ENCODE measurements at regions not wholly inside any gene's neighbourhood (a gene's known extent, or its start where the extent isn't known, plus 50 kb on each side); places are given as distances from the start of the nearest gene placed in this dataset.

DNA sequence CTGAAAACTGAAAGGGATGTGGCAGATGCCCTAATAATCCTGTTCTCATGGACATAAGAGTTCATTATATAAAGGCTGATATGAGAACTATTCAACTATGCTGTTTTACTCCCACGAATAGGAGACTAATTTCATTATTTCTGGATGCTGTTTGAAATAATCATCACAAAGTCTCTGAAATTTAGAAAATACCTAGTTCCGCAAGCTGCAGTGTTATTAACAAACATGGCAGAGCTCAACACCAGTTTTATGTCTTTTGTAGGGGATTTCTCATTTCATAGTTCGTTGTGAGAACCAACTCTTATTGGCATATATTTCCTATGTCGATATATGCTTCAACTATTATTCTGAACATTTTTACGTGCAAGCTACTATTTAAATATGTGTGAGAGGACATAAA lies 200.3 kb upstream of the SLC8A1 start:
- ATAC-seq (no peak), DNase-seq (no peak)
- intact Hi-C loops (cut with DNase I), result no loop called here
- Histone ChIP-seq H3K36me3 (no peaks in the 10 kb centered on the region), H3K9me3 (no peaks in the 10 kb centered on the region), H3K4me3 (no peak overlapping the region), H3K27me3 (no peaks in the 10 kb centered on the region), H3K4me1 (no peaks in the 10 kb centered on the region), H3K27ac (no peak overlapping the region)
- TF ChIP-seq CTCF (IDR thresholded peaks at IDR 0.05), result no peak
- WGBS (ENCODE audit: insufficient coverage, low coverage, low lambda C conversion rate, missing lambda C conversion rate), result 49% methylated on average over 5 of the region's 5 CpGs

- H3K36me3 ChIP-seq, result no peaks in the 10 kb centered on the region
- no peak for TF ChIP-seq POLR2A (IDR thresholded peaks at IDR 0.05)
- no peak for TF ChIP-seq CTCF (IDR thresholded peaks at IDR 0.05)
- intact Hi-C loops (cut with DNase I), result no loop called here
- H3K4me3 ChIP-seq, result no peak overlapping the region
- ATAC-seq (no peak), DNase-seq (no peak)
- no peak overlapping the region for H3K27ac ChIP-seq
- no peaks in the 10 kb centered on the region for H3K27me3 ChIP-seq
- H3K4me1 ChIP-seq, result no peaks in the 10 kb centered on the region
- no peaks in the 10 kb centered on the region for H3K9me3 ChIP-seq
- WGBS (ENCODE audit: insufficient coverage, low coverage, low lambda C conversion rate, missing lambda C conversion rate), result 55% methylated on average over 3 of the region's 3 CpGs
These were observed 201.9 kb upstream of the SLC8A1 start for GRCh38 chr2:40653829-40654228.

DNA sequence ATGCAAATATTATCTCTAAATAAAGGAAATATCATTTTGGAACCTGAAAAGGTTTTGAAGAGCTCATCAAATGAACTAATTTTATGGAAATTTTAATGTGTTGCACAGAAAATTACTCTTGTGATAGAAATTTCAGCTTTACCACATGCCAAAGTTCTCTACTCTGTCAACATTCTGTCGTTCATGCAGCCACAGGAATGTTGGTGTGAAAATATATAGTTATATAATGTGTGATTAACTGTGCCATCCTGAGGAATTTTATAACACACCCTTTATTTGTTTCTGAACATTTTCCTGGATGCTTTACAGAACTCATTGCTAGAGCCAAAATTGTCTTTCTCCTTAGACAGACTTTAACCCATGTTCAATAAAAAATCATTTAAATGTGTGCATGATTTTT lies 202.5 kb upstream of the SLC8A1 start:
- WGBS (ENCODE audit: insufficient coverage, low coverage, low lambda C conversion rate, missing lambda C conversion rate), result 38% methylated on average over 1 of the region's 1 CpG
- Histone ChIP-seq H3K4me1 (no peaks in the 10 kb centered on the region), H3K9me3 (no peaks in the 10 kb centered on the region), H3K27me3 (no peaks in the 10 kb centered on the region), H3K36me3 (no peaks in the 10 kb centered on the region), H3K27ac (no peak overlapping the region), H3K4me3 (no peak overlapping the region)
- TF ChIP-seq CTCF (IDR thresholded peaks at IDR 0.05), result no peak
- TF ChIP-seq POLR2A (IDR thresholded peaks at IDR 0.05), result no peak
- no peak for DNase-seq
- intact Hi-C loops (cut with DNase I), result no loop called here
- ATAC-seq, result no peak

GRCh38 chr2:40658941-40659340 lies 207.1 kb upstream of the SLC8A1 start:
- ATAC-seq (no peak), DNase-seq (no peak)
- TF ChIP-seq POLR2A (IDR thresholded peaks at IDR 0.05) (no peak), CTCF (IDR thresholded peaks at IDR 0.05) (no peak)
- Histone ChIP-seq H3K27ac (no peak overlapping the region), H3K4me1 (no peaks in the 10 kb centered on the region), H3K9me3 (no peaks in the 10 kb centered on the region), H3K27me3 (no peaks in the 10 kb centered on the region), H3K4me3 (no peak overlapping the region), H3K36me3 (no peaks in the 10 kb centered on the region)
- intact Hi-C loops (cut with DNase I), result no loop called here
- WGBS (ENCODE audit: insufficient coverage, low coverage, low lambda C conversion rate, missing lambda C conversion rate), result 14% methylated on average over 1 of the region's 1 CpG
